Activated T-cell treated with anti-CD3 and anti-CD28 coated beads, Interleukin-2, amount 50 U/mL, for 72 hours (primary cell): ENCODE measurements at regions not wholly inside any gene's neighbourhood (a gene's known extent, or its start where the extent isn't known, plus 50 kb on each side); places are given as distances from the start of the nearest gene placed in this dataset.

Source experiments
- ATAC-seq, 2 donors: fragments of 150-1000 bp; cut with Tn5 transposase; replicated peaks in 1 of 2; 2 replicates each; pipeline ENCODE4 v1.10.0; 2021; ENCODE audit warnings: moderate library complexity in 2 of 2, mild to moderate bottlenecking in 1 of 2
- DNase-seq, 2 donors: peaks; one replicate each; pipeline ENCODE4 v3.0.0; 2021 to 2022; ENCODE audit warnings: mixed read lengths in 1 of 2
- H3K27ac Mint-ChIP-seq: one replicate; pipeline ENCODE4 v1.8.0; 2022; ENCODE audit warnings: mild to moderate bottlenecking, moderate library complexity, mixed read lengths
- H3K27me3 Mint-ChIP-seq: one replicate; pipeline ENCODE4 v1.8.0; 2022; ENCODE audit warnings: low read depth, mixed read lengths
- H3K36me3 Mint-ChIP-seq, 2 donors: one replicate each; pipeline ENCODE4 v1.8.0; 2022; ENCODE audit warnings: mixed read lengths in 2 of 2, mild to moderate bottlenecking in 1 of 2; ENCODE audit not compliant: insufficient read depth in 2 of 2
- H3K4me1 Mint-ChIP-seq: one replicate; pipeline ENCODE4 v1.8.0; 2022; ENCODE audit warnings: low read depth, mixed read lengths
- H3K4me3 Mint-ChIP-seq, 2 donors: one replicate each; pipeline ENCODE4 v1.8.0; 2022; ENCODE audit warnings: mild to moderate bottlenecking in 2 of 2, mixed read lengths in 2 of 2, moderate library complexity in 2 of 2
- H3K9me3 Mint-ChIP-seq, 2 donors: one replicate each; pipeline ENCODE4 v1.8.0; 2022; ENCODE audit warnings: mixed read lengths in 2 of 2

GRCh38 chr1:2861143-2861987 is 59.9 kb upstream of the TTC34 start:
- ATAC-seq = no peak
- Mint-ChIP-seq H3K27me3 (no peaks in the 10 kb centered on the region), H3K4me1 (no peaks in the 10 kb centered on the region), H3K9me3 (peaks cover 0 to 5% of the 10 kb centered on the region in 2 donors), H3K4me3 (no peak overlapping the region), H3K36me3 (peaks cover 2% of the 10 kb centered on the region in 2 donors), H3K27ac (no peak overlapping the region)
- no peak for DNase-seq

- Mint-ChIP-seq H3K27ac (no peak overlapping the region), H3K27me3 (no peaks in the 10 kb centered on the region), H3K9me3 (peaks cover 0 to 5% of the 10 kb centered on the region in 2 donors), H3K4me3 (no peak overlapping the region), H3K4me1 (no peaks in the 10 kb centered on the region), H3K36me3 (peaks cover 2% of the 10 kb centered on the region in 2 donors)
- ATAC-seq (no peak), DNase-seq (no peak)
Observed at GRCh38 chr1:2861988-2862813, 60.7 kb upstream of the TTC34 start.

GRCh38 chr1:2862814-2863647 is 61.5 kb upstream of the TTC34 start:
- Mint-ChIP-seq H3K4me3 (no peak overlapping the region), H3K27me3 (no peaks in the 10 kb centered on the region), H3K27ac (no peak overlapping the region), H3K36me3 (peaks cover 2% of the 10 kb centered on the region in 2 donors), H3K9me3 (peaks cover 0 to 5% of the 10 kb centered on the region in 2 donors), H3K4me1 (no peaks in the 10 kb centered on the region)
- ATAC-seq (no peak), DNase-seq (no peak)

- no peaks in the 10 kb centered on the region for H3K27me3 Mint-ChIP-seq
- no peaks in the 10 kb centered on the region for H3K4me1 Mint-ChIP-seq
- H3K36me3 Mint-ChIP-seq = peaks cover 2% of the 10 kb centered on the region in 2 donors
- H3K27ac Mint-ChIP-seq = no peak overlapping the region
- ATAC-seq (no peak), DNase-seq (no peak)
- H3K4me3 Mint-ChIP-seq = no peak overlapping the region
- peaks cover 0 to 4% of the 10 kb centered on the region in 2 donors for H3K9me3 Mint-ChIP-seq
Observed at GRCh38 chr1:2863648-2863963, 62.1 kb upstream of the TTC34 start.

- no peak overlapping the region for H3K27ac Mint-ChIP-seq
- no peak for DNase-seq
Observed at GRCh38 chr1:2864203-2864905, 62.9 kb upstream of the TTC34 start.

GRCh38 chr1:2865000-2865399 is 63.5 kb upstream of the TTC34 start:
- H3K27ac Mint-ChIP-seq = no peak overlapping the region
- H3K36me3 Mint-ChIP-seq = no peaks in the 10 kb centered on the region
- no peak for ATAC-seq
- DNase-seq = no peak
- no peak overlapping the region for H3K4me3 Mint-ChIP-seq
- H3K27me3 Mint-ChIP-seq = no peaks in the 10 kb centered on the region
- no peaks in the 10 kb centered on the region for H3K9me3 Mint-ChIP-seq
- no peaks in the 10 kb centered on the region for H3K4me1 Mint-ChIP-seq

More at GRCh38 chr1:2864203-2864905, 62.9 kb upstream of the TTC34 start:
- ATAC-seq = no peak
- no peaks in the 10 kb centered on the region for H3K27me3 Mint-ChIP-seq
- no peak overlapping the region for H3K4me3 Mint-ChIP-seq
- no peaks in the 10 kb centered on the region for H3K4me1 Mint-ChIP-seq
- no peaks in the 10 kb centered on the region for H3K9me3 Mint-ChIP-seq
- no peaks in the 10 kb centered on the region for H3K36me3 Mint-ChIP-seq

DNA sequence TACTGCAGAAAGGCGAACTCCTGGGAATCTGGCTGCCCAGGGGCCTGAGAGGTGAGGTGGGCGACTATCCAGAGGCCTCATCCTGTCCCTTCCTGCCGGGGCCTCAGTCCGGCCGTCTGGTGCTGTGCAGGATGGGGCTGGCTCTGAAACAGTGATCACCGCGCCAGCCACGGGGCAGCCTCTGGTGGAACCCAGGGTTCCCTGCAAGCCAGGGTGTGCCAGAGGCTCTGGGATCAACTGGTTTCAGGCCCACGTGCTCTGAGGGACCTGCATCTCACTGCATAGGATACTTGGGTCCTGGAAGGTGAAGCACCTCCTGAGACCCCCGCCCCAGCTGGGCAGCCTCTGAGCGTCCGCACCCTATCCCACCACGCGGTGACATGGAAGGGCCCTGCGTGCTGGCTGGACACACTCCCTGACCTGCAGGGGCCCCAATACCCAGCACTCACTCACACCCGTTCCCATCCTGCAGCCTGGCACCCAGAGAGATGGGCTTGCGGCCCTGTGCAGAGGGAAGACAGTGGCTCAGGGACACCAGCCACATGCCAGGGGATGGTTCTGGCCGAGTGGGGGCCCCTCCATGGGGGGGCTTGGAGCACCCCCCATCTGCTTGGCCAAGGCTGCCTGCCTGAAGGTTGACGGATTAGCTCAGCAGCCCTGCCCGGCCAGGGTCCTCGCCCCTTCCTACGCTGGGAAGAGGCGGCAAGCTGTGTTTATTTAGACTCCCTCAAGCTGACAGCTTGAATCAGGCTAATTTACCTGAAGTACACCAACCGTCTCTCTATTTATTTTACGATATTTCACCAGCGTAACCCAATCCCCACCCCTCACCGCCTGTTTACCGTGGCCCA is 64.3 kb upstream of the TTC34 start:
- DNase-seq (no peak), ATAC-seq (no peak)
- H3K4me1 Mint-ChIP-seq = no peaks in the 10 kb centered on the region
- H3K36me3 Mint-ChIP-seq = peaks cover under 1 to 1% of the 10 kb centered on the region in 2 donors
- no peak overlapping the region for H3K27ac Mint-ChIP-seq
- H3K4me3 Mint-ChIP-seq = no peak overlapping the region
- no peaks in the 10 kb centered on the region for H3K27me3 Mint-ChIP-seq
- no peaks in the 10 kb centered on the region for H3K9me3 Mint-ChIP-seq

DNA sequence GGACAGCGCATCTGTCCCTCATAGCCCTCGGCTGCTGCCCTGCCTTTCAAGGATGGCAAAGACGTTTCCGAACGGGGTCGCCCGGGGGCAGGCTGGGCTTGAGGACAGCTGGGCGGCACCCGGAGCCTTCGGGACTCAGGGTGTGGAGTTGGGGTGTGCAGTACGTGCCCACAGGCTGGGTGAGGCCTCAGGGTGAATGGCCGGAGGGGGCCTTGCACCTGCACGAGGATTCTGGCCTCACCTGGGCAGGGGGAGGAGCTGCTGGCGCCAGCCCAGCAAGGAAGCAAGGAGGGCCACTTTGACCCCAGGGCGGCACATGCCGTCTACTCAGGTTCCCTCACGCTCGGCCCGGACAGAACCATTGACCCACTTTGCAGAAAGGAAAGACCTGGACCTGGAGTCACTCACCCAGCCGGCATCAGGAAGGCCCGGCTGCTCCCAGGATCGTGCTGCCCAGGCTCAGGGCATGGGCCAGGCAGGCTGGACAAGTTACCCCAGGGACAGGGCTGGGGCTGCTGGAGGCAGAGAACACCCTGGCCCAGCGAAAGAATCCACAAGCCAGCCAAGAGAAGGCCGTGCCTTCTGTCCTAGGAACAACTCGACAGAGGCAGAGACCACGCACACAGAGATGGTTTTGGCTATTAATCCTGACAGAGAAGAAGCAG is 65.1 kb upstream of the TTC34 start:
- no peak overlapping the region for H3K27ac Mint-ChIP-seq
- H3K4me3 Mint-ChIP-seq = no peak overlapping the region
- DNase-seq (no peak), ATAC-seq (no peak)
- H3K4me1 Mint-ChIP-seq = no peaks in the 10 kb centered on the region
- peaks cover 0 to 4% of the 10 kb centered on the region in 2 donors for H3K9me3 Mint-ChIP-seq
- H3K27me3 Mint-ChIP-seq = no peaks in the 10 kb centered on the region
- H3K36me3 Mint-ChIP-seq = peaks cover 4 to 5% of the 10 kb centered on the region in 2 donors

DNA sequence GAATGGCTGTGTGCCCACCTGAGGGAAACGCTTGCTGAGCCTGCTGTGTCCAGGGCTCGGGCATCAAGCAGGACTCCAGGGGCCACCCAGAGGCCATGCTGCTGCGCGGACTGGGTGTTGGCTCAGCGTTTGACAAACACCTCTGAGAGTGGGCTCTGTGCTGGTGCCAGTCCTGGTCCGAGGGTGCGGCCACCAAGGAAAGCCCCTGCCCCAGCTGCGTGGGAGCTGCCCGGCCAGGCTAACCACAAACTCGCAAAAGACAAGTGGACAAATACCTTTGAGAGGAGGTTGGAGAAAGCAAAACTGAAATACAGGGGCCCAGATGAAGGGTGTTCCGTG is 65.6 kb upstream of the TTC34 start:
- peaks cover 5 to 6% of the 10 kb centered on the region in 2 donors for H3K36me3 Mint-ChIP-seq
- no peaks in the 10 kb centered on the region for H3K4me1 Mint-ChIP-seq
- H3K27ac Mint-ChIP-seq = no peak overlapping the region
- no peaks in the 10 kb centered on the region for H3K27me3 Mint-ChIP-seq
- H3K9me3 Mint-ChIP-seq = peaks cover 0 to 5% of the 10 kb centered on the region in 2 donors
- DNase-seq (no peak), ATAC-seq (no peak)
- H3K4me3 Mint-ChIP-seq = no peak overlapping the region

- H3K27ac Mint-ChIP-seq = no peak overlapping the region
- H3K4me3 Mint-ChIP-seq = no peak overlapping the region
- peaks cover 5 to 11% of the 10 kb centered on the region in 2 donors for H3K36me3 Mint-ChIP-seq
- no peaks in the 10 kb centered on the region for H3K4me1 Mint-ChIP-seq
- no peaks in the 10 kb centered on the region for H3K27me3 Mint-ChIP-seq
- DNase-seq = no peak
- peaks cover under 1 to 5% of the 10 kb centered on the region in 2 donors for H3K9me3 Mint-ChIP-seq
- no peak for ATAC-seq
Observed at GRCh38 chr1:2867861-2868260, 66.4 kb upstream of the TTC34 start.

DNA sequence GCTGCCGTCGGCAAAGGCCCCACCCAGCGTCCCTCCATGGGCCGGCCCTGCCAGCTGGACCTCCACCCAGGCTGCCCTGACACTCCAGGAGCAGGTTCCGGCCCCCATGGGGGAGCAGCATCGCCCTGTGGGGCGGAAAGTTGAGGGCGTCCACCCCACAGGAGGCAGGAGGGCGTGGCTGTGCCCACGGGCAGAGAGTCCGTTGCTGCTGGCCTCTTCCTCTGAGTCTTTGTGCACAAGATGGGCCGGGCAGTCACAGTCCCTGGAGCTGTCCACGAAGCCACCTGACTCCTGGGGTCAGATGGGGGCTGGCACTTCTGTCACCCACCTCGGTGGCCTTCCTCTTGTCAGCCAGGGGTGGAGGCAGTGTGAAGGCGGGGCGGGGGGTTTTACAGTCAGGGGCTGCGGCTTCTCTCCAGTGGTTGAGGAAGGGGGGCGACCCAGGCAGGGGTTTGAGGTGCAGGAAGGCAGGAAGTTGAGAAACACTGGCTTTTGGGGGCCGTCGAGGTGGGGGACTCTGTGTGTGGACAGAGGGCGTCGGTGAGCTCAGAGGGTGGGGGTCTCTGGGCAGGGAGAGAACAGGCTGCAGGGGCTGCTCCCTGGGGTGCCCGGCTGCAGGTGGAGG is 67.2 kb upstream of the TTC34 start:
- no peak for DNase-seq
- Mint-ChIP-seq H3K27me3 (no peaks in the 10 kb centered on the region), H3K9me3 (peaks cover 2 to 7% of the 10 kb centered on the region in 2 donors), H3K27ac (no peak overlapping the region), H3K36me3 (peaks cover 5 to 14% of the 10 kb centered on the region in 2 donors), H3K4me3 (no peak overlapping the region), H3K4me1 (no peaks in the 10 kb centered on the region)
- no peak for ATAC-seq
